ENCODE measurements at regions not wholly inside any gene's neighbourhood (a gene's known extent, or its start where the extent isn't known, plus 50 kb on each side); places are given as distances from the start of the nearest gene placed in this dataset.

- no peak overlapping the region for H3K23ac ChIP-seq (ENCODE audit: low read depth, low read length)
- no peak overlapping the region for H2BK20ac ChIP-seq (ENCODE audit: low read depth, low read length)
- H3K27ac ChIP-seq (ENCODE audit: insufficient read depth, low read length) = no peak overlapping the region
- DNase-seq = no peak
- no peaks in the 10 kb centered on the region for H4K20me1 ChIP-seq (ENCODE audit: insufficient read depth, low read length)
- 0 out of 2 replicates have a peak, but pooled peaks cover 2% of the 10 kb centered on the region for H3K9me3 ChIP-seq (ENCODE audit: control insufficient read depth, insufficient read depth, low read length)
- no peak overlapping the region for H2BK15ac ChIP-seq (ENCODE audit: low read depth, low read length)
- H3K18ac ChIP-seq (ENCODE audit: low read depth, low read length) = no peak overlapping the region
- no peak overlapping the region for H3K56ac ChIP-seq (ENCODE audit: extremely low read depth, insufficient read depth, low read length)
- H3K27me3 ChIP-seq (ENCODE audit: control insufficient read depth, insufficient read depth, low read length) = no peaks in the 10 kb centered on the region
- dilution Hi-C loops (cut with HindIII; ENCODE audit: low sequenced_read_pairs, unreplicated experiment) = no loop called here
- ATAC-seq (ENCODE audit: low read depth) = no peak
- no peak overlapping the region for H2AFZ ChIP-seq (replicated peaks; ENCODE audit: low read length, poor library complexity)
- CTCF ChIA-PET = no interaction called here
- intact Hi-C loops (cut with micrococcal nuclease) = no loop called here
- no peaks in the 10 kb centered on the region for H3K36me3 ChIP-seq (ENCODE audit: control insufficient read depth, insufficient read depth, low read length)
- BruUV-seq (replicated peaks) = no TSS peak
- in situ Hi-C loops (cut with MboI; ENCODE audit: low sequenced_read_pairs) = no loop called here
- H2BK5ac ChIP-seq (ENCODE audit: low read depth, low read length, poor library complexity, severe bottlenecking) = no peak overlapping the region
- H3K14ac ChIP-seq (replicated peaks; ENCODE audit: low read depth, low read length) = no peak overlapping the region
- H3K9ac ChIP-seq (ENCODE audit: low read depth, low read length) = no peak overlapping the region
- no CpG with 5 or more reads among the region's 3 CpGs for WGBS, 2 experiments (ENCODE audit: extremely low coverage in 2 of 2, insufficient read length in 1 of 2)
- H4K5ac ChIP-seq (ENCODE audit: low read depth, low read length) = no peak overlapping the region
- H4K8ac ChIP-seq (ENCODE audit: low read depth in 2 of 2, low read length in 2 of 2) = no peak overlapping the region
- no peak overlapping the region for H4K91ac ChIP-seq (ENCODE audit: insufficient read depth, low read depth, low read length)
- no peak overlapping the region for H2BK120ac ChIP-seq (ENCODE audit: low read depth, low read length)
- H2AK5ac ChIP-seq (ENCODE audit: low read depth, low read length) = no peak overlapping the region
- H3K4me1 ChIP-seq (ENCODE audit: control insufficient read depth, insufficient read depth, low read length) = no peaks in the 10 kb centered on the region
- H2AK9ac ChIP-seq (replicated peaks; ENCODE audit: low read depth, low read length, poor library complexity) = no peak overlapping the region
- POLR2A ChIA-PET (ENCODE audit: unreplicated experiment) = no interaction called here
- H3K4me2 ChIP-seq (ENCODE audit: low read depth, low read length) = no peak overlapping the region
- H3K4ac ChIP-seq (ENCODE audit: low read depth, low read length) = no peak overlapping the region
- no peak overlapping the region for H3K4me3 ChIP-seq (ENCODE audit: insufficient read depth, low read depth, low read length)
- no peak for TF ChIP-seq NFE2L2 (IDR thresholded peaks at IDR 0.05; ENCODE audit: low read depth, low read length)
- no peak for TF ChIP-seq FOS (IDR thresholded peaks at IDR 0.05; ENCODE audit: low read depth, low read length)
- no peak for TF ChIP-seq BHLHE40 (IDR thresholded peaks at IDR 0.05; ENCODE audit: low read depth, low read length)
- TF ChIP-seq, protein P1, sequence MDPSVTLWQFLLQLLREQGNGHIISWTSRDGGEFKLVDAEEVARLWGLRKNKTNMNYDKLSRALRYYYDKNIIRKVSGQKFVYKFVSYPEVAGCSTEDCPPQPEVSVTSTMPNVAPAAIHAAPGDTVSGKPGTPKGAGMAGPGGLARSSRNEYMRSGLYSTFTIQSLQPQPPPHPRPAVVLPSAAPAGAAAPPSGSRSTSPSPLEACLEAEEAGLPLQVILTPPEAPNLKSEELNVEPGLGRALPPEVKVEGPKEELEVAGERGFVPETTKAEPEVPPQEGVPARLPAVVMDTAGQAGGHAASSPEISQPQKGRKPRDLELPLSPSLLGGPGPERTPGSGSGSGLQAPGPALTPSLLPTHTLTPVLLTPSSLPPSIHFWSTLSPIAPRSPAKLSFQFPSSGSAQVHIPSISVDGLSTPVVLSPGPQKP (IDR thresholded peaks at IDR 0.05; ENCODE audit: borderline replicate concordance, low read depth, low read length) = no peak
- TF ChIP-seq RFX5 (IDR thresholded peaks at IDR 0.05; ENCODE audit: low read depth, low read length) = no peak
- TF ChIP-seq CEBPB (IDR thresholded peaks at IDR 0.05; ENCODE audit: low read depth, low read length) = no peak
- no peak for TF ChIP-seq MAZ (IDR thresholded peaks at IDR 0.05; ENCODE audit: borderline replicate concordance, low read depth, low read length)
- TF ChIP-seq POLR2A (IDR thresholded peaks at IDR 0.05; ENCODE audit: low read depth, low read length) = no peak
- TF ChIP-seq CTCF (conservative IDR thresholded peaks at IDR 0.05; ENCODE audit: low read depth, low read length) = no peak
- TF ChIP-seq MAFK (IDR thresholded peaks at IDR 0.05; ENCODE audit: low read depth, low read length) = no peak
- TF ChIP-seq RCOR1 (IDR thresholded peaks at IDR 0.05; ENCODE audit: insufficient replicate concordance, low read length) = no peak
- TF ChIP-seq MXI1 (IDR thresholded peaks at IDR 0.05; ENCODE audit: borderline replicate concordance, low read depth, low read length) = no peak
- no peak for TF ChIP-seq RAD21 (IDR thresholded peaks at IDR 0.05; ENCODE audit: low read length)
- no peak for TF ChIP-seq CHD1 (IDR thresholded peaks at IDR 0.05; ENCODE audit: low read depth, low read length)
- TF ChIP-seq USF2 (IDR thresholded peaks at IDR 0.05; ENCODE audit: low read depth, low read length) = no peak
- no peak for TF ChIP-seq SMC3 (IDR thresholded peaks at IDR 0.05; ENCODE audit: low read depth, low read length)
- no peaks in the 10 kb centered on the region for H3K9me1 ChIP-seq (ENCODE audit: insufficient read depth, low read length)
- H3K79me1 ChIP-seq (ENCODE audit: low read depth in 1 of 2, low read length in 2 of 2) = peaks cover 25 to 31% of the 10 kb centered on the region in 2 experiments
Observed at GRCh38 chr3:15851735-15852134, 54.0 kb upstream of the ANKRD28 start.

All from IMR-90 (cell line).